ENCODE measurements at regions not wholly inside any gene's neighbourhood (a gene's known extent, or its start where the extent isn't known, plus 50 kb on each side); places are given as distances from the start of the nearest gene placed in this dataset.

GRCh38 chr4:13316354-13316753 lies 167.8 kb downstream of the RAB28 start:
- TF ChIP-seq CTCF (IDR thresholded peaks at IDR 0.05; ENCODE audit: low read depth, low read length, missing input control) (no peak), EGR1 (IDR thresholded peaks at IDR 0.05; ENCODE audit: low read depth in 2 of 2) (no peak), REST (IDR thresholded peaks at IDR 0.05) (no peak), TAF1 (conservative IDR thresholded peaks at IDR 0.05) (no peak), YY1 (IDR thresholded peaks at IDR 0.05) (no peak), GABPA (IDR thresholded peaks at IDR 0.05 in 1 of 2, conservative IDR thresholded peaks at IDR 0.05 in 1 of 2) (no peak), JUND (IDR thresholded peaks at IDR 0.05) (no peak), MAX (IDR thresholded peaks at IDR 0.05) (no peak), RAD21 (IDR thresholded peaks at IDR 0.05) (no peak)
